GM04503 (cell line): ENCODE measurements at regions not wholly inside any gene's neighbourhood (a gene's known extent, or its start where the extent isn't known, plus 50 kb on each side); places are given as distances from the start of the nearest gene placed in this dataset.
A peak's percentile ranks its signal among the peaks of the same experiment; 100 is the strongest.
"Not testable (repeated sequence)": the region's sequence is repeated elsewhere in the genome, so short reads cannot be mapped to it uniquely, and the experiment has no call there.

ENCODE experiments used
- DNase-seq: peaks from one replicate; pipeline ENCODE4 v3.0.0-alpha.2; 2012; ENCODE audit warnings: low read depth

DNA sequence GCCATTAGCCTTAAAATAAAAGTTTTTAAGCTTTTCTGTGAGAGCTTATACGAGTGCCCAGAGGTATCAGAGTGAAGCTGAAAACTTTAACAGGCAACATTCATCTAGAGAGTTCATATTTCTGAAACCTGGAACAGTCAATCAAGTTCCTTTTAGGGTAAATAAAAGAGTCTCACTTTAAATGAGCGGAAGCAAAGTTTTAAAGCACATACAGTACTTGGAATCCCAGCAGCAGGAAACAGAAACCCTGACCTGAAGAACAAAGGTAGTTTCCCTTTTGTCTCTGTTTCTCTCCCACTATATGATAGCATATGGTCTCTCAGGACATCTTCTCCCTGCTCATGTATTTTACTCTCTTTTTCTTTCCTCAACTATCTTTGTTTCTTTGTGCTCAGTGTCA is 153.0 kb downstream of the ASB9 start:
- DNase-seq: no peak

DNA sequence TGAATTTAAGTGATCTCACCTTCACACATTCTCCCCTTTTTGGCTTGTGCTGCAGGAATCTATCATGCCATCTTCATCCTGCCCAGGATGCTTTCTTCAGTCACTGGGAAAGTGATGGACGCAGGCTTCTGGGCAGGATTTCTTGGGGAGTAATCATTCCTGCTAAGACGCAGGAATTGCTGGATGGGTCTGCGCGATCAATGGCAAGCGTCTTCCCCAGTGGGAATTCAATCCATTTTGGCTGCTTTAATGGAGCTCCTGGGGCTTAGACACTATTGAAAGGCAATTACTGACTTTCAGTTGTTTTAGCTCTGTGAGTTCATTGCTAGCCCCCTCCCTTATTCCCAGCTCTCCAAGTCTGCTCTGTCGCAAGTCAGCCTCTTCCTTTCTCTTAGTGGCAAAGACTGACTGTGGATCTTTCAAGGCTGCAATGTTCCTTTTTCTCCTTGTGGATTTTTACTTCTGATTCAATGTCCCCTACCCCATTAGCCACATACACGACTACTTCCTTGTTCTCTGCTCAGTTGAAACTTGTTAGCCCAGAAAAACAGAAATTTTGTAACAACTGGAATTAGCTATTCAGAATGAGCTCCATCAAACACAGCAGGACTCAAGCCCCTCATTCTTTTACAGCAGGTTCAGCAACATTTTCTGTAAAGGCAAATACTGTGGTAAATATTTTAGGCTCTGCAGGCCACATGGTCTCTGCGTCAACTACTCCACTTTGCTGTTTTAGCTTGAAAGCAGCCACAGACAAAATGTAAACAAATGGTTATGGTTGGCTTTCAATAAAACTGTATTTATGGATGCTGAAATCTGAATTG is 154.9 kb downstream of the ASB9 start:
- no peak for DNase-seq

DNA sequence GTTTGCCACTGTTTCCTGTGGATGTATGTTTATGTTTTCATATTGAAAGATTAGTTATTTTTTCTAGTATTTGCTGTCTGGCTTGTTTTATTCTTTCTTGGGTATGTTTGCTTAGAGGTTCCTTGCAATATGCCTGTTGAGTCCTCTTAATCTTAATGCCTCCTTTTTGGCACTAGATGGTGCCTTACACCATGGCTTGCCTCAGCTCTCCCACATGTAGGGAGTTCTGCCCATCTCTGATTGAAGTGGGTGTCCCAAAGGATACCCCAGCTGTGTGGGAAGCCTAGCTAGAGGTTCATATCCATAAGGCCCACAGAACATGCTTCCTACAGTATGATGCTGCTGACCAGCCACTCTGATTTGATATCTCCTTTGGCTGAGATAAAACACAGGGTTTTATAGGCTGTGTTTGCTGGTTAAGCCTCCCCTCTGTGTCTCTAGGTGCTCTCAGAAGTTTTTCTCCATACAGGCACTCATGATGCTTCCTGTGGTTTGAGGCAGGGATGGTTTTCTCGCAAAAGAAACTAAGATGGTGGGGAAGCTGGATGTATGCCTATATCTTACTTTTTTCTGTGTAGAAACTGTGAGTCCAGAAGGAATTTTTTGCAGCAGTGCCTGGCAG is 162.4 kb downstream of the ASB9 start:
- no peak for DNase-seq

DNA sequence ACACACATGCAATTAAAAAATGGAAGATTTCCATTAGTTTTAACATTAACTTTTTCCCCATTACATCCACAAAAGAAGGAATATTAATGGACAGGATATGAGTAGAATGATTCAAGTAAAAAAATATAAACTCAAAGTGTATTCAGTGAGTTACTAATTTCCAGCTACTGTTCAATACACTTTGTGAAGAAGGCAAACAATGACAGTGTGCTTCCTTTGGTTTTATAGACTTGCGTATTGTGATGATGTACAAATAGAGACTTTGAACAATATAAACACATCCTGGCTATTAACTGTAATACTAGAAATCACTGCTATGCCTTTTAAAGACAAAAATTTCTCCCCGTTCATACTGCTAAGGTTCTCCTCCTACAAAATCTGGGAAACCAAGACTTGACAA is 171.4 kb downstream of the ASB9 start:
- no peak for DNase-seq

DNA sequence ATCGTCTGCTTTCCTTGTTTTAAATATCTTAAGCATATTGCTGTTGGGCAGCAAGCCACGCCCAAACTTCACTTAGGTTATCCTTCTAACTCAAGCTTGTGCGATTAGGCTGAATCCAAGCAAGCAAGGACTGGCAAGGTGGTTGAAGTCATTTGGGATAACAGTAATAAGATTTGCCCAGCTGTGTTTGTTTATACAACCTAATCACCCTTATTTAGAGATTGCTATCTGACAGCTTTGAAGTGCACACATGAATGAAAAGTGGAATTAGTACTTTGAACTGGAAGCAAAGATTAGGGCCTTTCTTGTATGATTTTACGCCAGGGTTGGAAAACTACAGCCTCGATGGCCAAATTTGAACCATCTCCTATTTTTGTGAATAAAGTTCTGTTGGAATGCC is 182.1 kb downstream of the ASB9 start:
- no peak for DNase-seq

DNA sequence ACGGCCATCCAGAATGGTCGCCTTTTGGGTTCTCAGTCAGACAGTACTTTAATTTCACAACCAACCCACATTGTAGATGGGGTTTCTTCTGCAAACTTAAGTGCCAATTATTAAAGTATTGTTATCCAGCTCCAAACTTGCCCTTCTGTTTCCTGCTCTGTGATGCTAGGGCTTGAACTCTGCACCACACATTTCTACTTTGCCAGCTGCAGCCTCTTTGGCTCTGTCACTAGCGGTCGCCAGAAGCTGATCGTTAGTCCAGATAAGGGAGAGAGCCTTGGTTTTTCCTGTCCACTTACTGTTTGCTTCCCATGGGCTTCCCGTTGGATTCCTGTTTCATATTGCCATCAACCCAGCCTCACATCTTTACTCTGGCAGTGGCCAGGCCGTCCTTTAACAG is 196.6 kb downstream of the ASB9 start:
- no peak for DNase-seq

DNA sequence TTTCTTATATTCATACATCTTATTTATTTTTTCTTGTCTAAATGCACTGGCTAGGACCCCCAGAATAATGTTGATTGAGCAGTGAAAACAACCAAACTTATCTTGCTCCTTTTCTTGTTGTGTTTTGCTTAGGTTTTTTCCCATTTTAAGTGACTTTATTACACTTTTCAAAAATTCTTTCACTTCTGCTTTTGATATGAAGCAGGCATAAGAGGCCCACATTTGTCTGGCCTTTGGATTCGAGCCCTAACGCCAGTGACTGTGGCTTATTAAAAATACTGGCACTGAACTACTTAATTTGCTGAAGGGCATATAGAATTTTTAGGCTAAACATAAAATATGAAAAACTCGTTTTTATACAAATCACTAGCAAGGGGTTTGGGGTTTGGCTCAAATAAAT is 197.0 kb downstream of the ASB9 start:
- DNase-seq: no peak

DNA sequence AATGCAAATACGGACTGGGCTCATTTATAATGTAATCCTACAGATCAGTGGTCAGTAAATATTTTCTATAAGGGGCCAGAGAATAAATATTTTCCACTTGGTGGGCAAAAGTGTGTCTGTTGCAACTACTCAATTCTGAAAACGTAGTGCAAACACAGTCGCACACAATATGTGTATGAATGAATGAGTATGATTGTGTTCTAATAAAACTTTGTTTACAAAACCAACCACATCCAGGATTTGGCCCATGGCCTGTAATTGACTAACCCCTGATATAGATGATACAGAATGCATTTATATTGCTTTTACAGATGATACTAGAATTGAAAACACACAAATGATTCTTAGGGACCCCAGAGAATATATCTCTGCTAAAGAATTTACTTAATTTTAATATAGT is 197.6 kb downstream of the ASB9 start:
- no peak for DNase-seq

DNA sequence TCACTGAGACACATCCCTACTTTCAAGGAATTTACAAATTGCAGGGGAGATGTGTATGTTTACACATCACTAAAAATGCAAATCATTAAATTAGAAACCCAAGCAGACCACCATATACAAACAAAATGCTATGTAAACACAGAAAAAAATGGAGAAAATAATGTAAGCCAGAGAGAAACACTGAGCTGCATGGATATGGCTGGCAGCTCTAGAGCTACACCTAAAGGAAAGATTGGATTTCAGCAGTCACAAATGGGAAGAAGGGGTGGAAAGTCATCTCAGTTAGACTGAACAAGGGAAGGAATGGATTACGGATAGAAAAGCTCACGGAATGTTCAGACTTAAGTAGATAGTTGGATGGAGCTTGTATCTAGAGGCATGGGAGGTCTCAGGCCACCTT is 186.3 kb downstream of the MOSPD2 start:
- no peak for DNase-seq

DNA sequence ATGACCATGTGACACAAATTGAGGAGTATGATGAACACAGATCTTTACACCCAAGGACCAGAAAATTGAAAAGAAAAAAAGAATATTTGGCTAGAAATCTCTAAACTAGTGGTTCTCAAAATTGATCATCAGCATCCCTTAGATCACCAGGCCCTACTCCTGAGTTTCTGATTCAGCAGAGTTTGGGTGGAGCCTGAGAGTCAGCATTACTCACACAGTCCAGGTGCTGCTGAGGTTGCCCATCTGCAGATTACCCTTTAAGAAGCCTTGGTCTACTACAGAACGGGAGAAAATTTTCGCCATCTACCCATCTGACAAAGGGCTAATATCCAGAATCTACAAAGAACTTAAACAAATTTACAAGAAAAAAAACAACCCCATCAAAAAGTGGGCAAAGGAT is 182.8 kb downstream of the MOSPD2 start:
- no peak for DNase-seq

DNA sequence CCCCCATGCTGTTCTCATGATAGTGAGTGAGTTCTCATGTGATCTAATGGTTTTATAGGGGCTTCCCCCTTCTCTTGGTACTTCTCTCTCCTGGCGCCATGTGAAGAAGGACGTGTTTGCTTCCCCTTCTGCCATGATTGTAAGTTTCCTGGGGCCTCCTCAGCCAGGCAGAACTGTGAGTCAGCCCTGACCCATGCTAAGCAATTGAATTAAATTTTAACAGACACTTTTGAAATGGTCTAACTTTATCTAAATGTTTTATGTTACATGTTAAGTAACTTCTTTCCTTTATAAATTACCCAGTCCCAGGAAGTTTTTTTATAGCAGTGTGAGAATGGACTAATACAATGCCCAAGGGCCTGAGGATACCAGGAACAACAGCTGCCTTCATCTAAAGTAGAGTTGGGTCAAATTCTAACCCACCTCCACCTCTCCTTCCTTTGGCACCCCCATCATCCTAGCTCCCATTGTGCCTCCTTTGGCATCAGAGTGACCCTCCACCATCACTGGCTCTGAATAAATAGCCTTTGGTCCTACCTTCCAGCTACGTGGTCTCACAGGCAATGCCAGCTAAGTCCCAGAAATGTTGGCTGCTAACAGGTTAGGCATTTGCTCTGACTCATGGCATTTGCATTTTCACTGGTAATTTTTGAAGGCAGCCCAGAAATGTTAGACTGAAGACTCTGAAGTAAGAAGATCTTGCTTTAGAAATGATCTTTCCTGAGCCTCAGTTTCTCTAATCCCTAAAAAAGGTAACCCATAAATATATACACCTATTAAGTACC is 182.1 kb downstream of the MOSPD2 start:
- peak; percentile 28 for DNase-seq

DNA sequence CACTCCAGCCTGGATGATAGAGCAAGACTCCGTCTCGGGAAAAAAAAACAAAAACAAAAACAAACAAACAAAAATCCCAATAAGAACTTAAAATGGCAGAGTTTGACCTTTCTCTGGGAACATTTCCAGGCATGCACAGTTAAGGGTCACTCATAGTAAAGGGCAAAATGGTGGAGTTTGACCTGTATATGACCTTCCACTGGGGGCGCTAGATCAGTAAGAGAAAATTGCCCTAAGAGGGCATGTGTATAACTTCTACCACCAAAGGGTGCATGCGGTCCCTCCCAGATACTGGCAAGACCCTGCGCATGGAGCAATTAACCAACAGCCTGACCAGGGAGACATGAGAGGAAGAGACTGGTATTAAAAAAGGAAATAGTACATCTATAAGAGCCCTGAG is 177.2 kb downstream of the MOSPD2 start:
- no peak for DNase-seq

DNA sequence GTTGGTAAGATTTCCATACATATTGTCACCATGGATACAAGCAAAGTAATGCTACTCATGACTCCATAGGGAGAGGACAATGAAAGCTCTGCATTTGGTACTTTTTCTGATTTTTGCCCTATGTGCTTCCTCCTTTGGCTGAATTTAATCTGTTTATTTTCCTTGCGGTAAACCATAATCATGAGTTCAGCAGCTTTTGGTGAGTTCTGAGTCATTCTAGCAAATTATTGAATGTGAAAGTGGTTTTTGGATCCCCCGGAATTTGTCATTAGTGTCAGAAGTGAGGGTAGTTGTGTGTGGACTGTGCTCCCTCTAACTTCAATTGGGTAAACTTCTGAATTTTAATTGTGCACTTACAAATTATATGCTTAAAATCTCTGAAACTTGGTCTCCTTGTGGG is 170.3 kb downstream of the MOSPD2 start:
- DNase-seq: no peak

DNA sequence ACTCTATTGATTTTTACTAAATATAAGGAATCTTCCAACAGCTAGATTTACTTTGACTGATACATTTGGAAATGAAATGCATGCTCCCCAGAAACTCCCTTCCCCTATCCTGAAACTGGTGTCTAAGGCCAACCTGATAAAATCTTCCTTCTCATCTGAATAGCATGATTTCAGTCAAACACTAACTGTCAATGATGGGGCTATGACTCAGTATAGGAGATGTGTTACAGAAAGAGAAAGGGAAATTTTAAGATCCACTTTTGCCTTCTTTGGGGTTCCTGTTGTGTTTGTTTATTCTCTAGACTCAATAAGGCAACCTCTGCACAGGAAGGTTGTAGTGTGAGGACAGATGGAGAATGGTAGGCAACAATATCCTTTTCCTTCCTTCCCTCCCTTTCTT is 160.7 kb downstream of the MOSPD2 start:
- DNase-seq: no peak

DNA sequence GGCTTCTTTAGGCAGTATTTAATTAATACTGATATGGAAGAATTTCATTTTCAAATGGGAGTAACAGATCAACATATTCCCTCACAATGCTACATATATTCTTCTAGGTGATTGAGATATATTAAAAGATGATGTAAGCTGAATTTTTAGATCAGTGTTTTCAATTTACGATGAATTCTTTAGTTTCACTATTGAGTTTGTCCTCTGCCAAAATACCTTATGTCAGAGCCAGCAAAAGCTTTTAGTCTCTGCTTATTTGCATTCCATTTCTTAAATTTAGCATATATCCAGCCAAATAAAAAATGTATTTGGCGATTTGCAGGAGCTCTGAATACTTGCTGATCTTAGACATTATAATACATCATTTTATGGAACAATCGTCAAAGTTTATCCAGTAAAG is 144.3 kb downstream of the MOSPD2 start:
- no peak for DNase-seq

DNA sequence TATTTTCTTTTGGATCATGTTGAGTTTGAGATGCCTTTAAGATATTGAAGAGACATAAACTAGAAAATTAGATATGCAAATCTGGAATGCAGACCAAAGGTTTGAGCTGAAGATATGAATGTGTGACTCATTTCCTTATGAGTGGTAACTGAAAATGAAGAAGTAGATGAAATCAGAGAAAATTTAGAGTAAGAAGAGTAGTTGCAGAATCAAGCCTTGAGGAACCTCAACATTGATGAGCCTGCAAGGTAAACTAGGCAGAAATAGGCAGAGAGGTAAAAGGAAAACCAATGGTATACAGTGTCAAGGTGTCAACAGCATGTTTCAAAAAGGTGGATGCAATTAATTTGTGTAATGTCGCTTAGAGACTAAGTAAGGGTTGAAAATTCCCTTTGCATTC is 142.8 kb downstream of the MOSPD2 start:
- no peak for DNase-seq

DNA sequence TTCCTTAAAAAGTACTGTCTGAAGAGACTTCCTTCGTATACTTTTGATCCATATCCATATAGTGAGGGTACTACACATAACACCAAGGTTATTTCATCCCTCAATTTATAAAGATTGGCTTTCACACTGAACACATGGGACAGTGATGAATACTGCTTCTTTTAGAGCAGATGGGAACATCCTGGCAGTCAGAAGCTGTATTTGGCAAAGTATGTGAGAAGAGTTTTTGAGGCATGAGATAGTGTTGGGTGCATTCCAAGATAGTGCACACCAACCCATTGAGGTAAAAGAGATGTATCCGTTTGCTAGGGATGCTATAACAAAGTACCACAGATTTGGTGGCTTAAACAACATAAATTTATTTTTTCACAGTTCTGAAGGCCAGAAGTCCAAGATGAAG is 141.1 kb downstream of the MOSPD2 start:
- DNase-seq: peak; percentile 9

DNA sequence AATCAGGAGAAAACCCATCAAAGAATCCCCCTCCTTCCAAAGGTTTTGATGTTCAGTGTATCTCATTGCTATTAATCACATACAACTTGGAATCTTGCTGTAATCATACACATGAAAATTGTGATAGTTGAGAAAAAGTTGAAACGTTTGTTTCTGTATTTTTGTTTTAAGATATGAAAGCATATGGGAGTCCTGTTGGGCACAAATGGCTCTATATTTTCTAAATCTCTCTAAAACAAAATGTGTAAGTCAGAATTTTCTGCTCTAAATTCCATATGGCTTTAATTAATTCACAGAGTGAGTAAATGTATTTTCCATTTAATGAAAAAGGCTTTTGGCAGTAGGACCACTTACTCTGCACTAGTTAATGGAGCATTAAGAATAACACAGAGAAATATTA is 140.2 kb downstream of the MOSPD2 start:
- no peak for DNase-seq

DNA sequence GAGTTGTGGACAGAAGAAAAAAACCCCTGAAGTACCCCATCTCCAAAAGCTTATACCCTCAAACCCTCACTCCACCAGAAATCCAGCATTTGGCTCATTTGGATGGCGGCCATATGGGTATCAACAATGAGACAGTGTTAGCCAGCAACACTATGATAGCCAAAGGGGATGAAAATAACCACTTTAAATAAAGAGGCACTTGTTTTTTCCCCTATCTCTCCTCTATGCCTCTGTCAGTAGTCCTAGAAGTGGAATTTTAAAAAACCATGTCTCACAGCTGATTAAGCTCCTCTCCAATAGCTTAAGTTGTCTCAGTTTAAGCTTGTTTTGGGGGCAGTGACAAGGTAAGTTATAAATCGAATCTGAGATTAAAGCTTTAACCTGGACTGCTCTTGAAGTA is 124.0 kb downstream of the MOSPD2 start:
- no peak for DNase-seq

DNA sequence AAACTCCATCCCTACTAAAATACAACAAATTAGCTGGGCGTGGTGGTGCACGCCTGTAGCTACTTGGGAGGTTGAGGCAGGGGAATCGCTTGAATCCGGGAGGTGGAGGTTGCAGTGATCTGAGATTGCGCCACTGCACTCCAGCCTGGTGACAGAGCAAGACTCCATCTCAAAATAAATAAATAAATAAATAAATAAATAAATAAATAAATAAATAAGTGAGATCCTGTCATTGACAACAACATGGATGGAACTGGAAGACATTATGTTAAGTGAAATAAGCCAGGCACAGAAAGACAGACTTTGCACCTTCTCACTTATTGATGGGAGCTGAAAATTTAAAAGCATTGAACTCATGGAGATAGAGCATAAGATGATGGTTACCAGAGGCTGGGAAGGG is 111.2 kb downstream of the MOSPD2 start:
- not testable (repeated sequence) for DNase-seq
